Ovary (tissue), 7 donors: ENCODE measurements at regions not wholly inside any gene's neighbourhood (a gene's known extent, or its start where the extent isn't known, plus 50 kb on each side); places are given as distances from the start of the nearest gene placed in this dataset.

Experiments used
- DNase-seq, 5 donors: peaks; one replicate each; pipeline ENCODE4 v3.0.0-alpha.2; 2019 to 2020
- H3K27ac ChIP-seq, 2 donors: fragments of 200-600 bp; one replicate each; pipeline versions ENCODE4 v1.5.1 to v1.8.0; 2019 to 2022
- H3K27me3 ChIP-seq: fragments of 200-600 bp; one replicate; pipeline ENCODE4 v1.8.0; 2022
- H3K36me3 ChIP-seq: fragments of 200-600 bp; sonication (generic); one replicate; pipeline ENCODE4 v1.5.1; 2019
- H3K4me1 ChIP-seq: one replicate; pipeline ENCODE4 v1.8.1; 2013; ENCODE audit warnings: mild to moderate bottlenecking, moderate library complexity; ENCODE audit not compliant: insufficient read depth
- H3K4me3 ChIP-seq: fragments of 200-600 bp; sonication (generic); one replicate; pipeline ENCODE4 v1.5.1; 2017
- H3K9me3 ChIP-seq, 2 donors: fragments of 200-600 bp in 1 of 2; sonication (generic) in 1 of 2; one replicate each; pipeline versions ENCODE4 v1.5.1 to v1.8.1; 2013 to 2019; ENCODE audit warnings: mild to moderate bottlenecking in 1 of 2, moderate library complexity in 1 of 2
- CTCF ChIP-seq, 3 donors: fragments of 450-650 bp in 2 of 3; fragments of 200-600 bp in 1 of 3; IDR thresholded peaks; one replicate each; pipeline versions ENCODE4 v1.5.1 to v1.8.0; 2016 to 2022; ENCODE audit warnings: antibody characterized with exemption in 3 of 3, mild to moderate bottlenecking in 1 of 3
- EP300 ChIP-seq: sonication (generic); formaldehyde crosslinking; IDR thresholded peaks from one replicate; pipeline ENCODE4 v1.6.1; 2017; ENCODE audit warnings: antibody characterized with exemption
- POLR2A ChIP-seq: fragments of 450-650 bp; IDR thresholded peaks from one replicate; pipeline ENCODE4 v1.6.1; 2017; ENCODE audit warnings: antibody characterized with exemption, mild to moderate bottlenecking, moderate library complexity
- WGBS, 3 donors: extraction: QIAGEN DNeasy Blood & Tissue Kit in 1 of 3; methylation state at CpG; one replicate each; pipeline versions ENCODE4 v1.1.5 to v1.1.7; 2013 to 2017; 5-methylcytosine and 5-hydroxymethylcytosine counted together
- intact Hi-C, 4 donors: fragments of 100-400 bp; cut with DNase I; formaldehyde crosslinking; loops; one replicate each; pipeline versions ENCODE4 v1.11.0 to v1.15.1; 2022 to 2023
- donor health status: DM: no; HTN: no; CAD: no; lungs with moderate emphysema.
- donor health status: DM: no; HTN: no; CAD: no.
- donor health status: Bipolar disorder and iron deficiency.
- donor health status: DM: no; HTN: no; CAD: no.
- donor health status: DM: yes; HTN: yes; CAD: no.

- no peaks in the 10 kb centered on the region for H3K4me1 ChIP-seq
- WGBS, 3 donors, result 79 to 85% (median 80%) methylated on average over 9 of the region's 9 CpGs
Observed at GRCh38 chr5:173815571-173815970, 72.6 kb upstream of the CPEB4 start.

GRCh38 chr5:173816728-173817127 is 71.4 kb upstream of the CPEB4 start:
- intact Hi-C loops, result no loop called here
- H3K4me3 ChIP-seq, result no peak overlapping the region
- TF ChIP-seq POLR2A, result no peak
- TF ChIP-seq CTCF (IDR thresholded peaks at IDR 0.05), result no peak
- TF ChIP-seq EP300, result no peak
- no peaks in the 10 kb centered on the region for H3K27me3 ChIP-seq
- no peaks in the 10 kb centered on the region for H3K36me3 ChIP-seq
- H3K4me1 ChIP-seq, result no peaks in the 10 kb centered on the region
- no peak for DNase-seq
- no peaks in the 10 kb centered on the region for H3K9me3 ChIP-seq
- 65 to 79% (median 77%) methylated on average over 5 of the region's 5 CpGs for WGBS, 3 donors
- no peak overlapping the region for H3K27ac ChIP-seq

More at GRCh38 chr5:173815571-173815970, 72.6 kb upstream of the CPEB4 start:
- TF ChIP-seq CTCF (IDR thresholded peaks at IDR 0.05) (no peak), POLR2A (no peak), EP300 (no peak)
- intact Hi-C loops, result no loop called here
- Histone ChIP-seq H3K27me3 (no peaks in the 10 kb centered on the region), H3K4me3 (no peak overlapping the region), H3K9me3 (no peaks in the 10 kb centered on the region), H3K27ac (no peak overlapping the region), H3K36me3 (no peaks in the 10 kb centered on the region)
- no peak for DNase-seq

GRCh38 chr5:173817561-173817960 is 70.6 kb upstream of the CPEB4 start:
- no peaks in the 10 kb centered on the region for H3K27me3 ChIP-seq
- intact Hi-C loops, result no loop called here

GRCh38 chr5:173819521-173819920 is 68.6 kb upstream of the CPEB4 start:
- H3K27me3 ChIP-seq, result no peaks in the 10 kb centered on the region

More at GRCh38 chr5:173817561-173817960, 70.6 kb upstream of the CPEB4 start:
- Histone ChIP-seq H3K4me1 (no peaks in the 10 kb centered on the region), H3K4me3 (no peak overlapping the region), H3K27ac (no peak overlapping the region), H3K36me3 (no peaks in the 10 kb centered on the region), H3K9me3 (no peaks in the 10 kb centered on the region)
- WGBS, 3 donors, result 89 to 95% (median 93%) methylated on average over 5 of the region's 5 CpGs
- TF ChIP-seq CTCF (IDR thresholded peaks at IDR 0.05), result no peak
- TF ChIP-seq EP300, result no peak
- TF ChIP-seq POLR2A, result no peak
- DNase-seq, result no peak

More at GRCh38 chr5:173819521-173819920, 68.6 kb upstream of the CPEB4 start:
- Histone ChIP-seq H3K36me3 (no peaks in the 10 kb centered on the region), H3K9me3 (no peaks in the 10 kb centered on the region), H3K27ac (no peak overlapping the region), H3K4me1 (peaks cover 4% of the 10 kb centered on the region), H3K4me3 (no peak overlapping the region)
- TF ChIP-seq POLR2A, result no peak
- TF ChIP-seq EP300, result no peak
- TF ChIP-seq CTCF (IDR thresholded peaks at IDR 0.05), result no peak
- intact Hi-C loops, result no loop called here
- WGBS, 3 donors, result 83 to 95% (median 89%) methylated on average over 3 of the region's 3 CpGs
- DNase-seq, result no peak
